ENCODE measurements at regions not wholly inside any gene's neighbourhood (a gene's known extent, or its start where the extent isn't known, plus 50 kb on each side); places are given as distances from the start of the nearest gene placed in this dataset.

- no TSS peak for BruUV-seq (replicated peaks)
- Histone ChIP-seq H3K4me3 (ENCODE audit: low read length) (no peak overlapping the region), H3K9ac (ENCODE audit: low read length) (no peak overlapping the region), H3K4me1 (ENCODE audit: insufficient read depth, low read length) (peaks cover 24% of the 10 kb centered on the region), H2AFZ (ENCODE audit: low read length) (no peak overlapping the region), H3K79me2 (ENCODE audit: low read length) (no peaks in the 10 kb centered on the region), H3K36me3 (ENCODE audit: low read depth, low read length) (no peaks in the 10 kb centered on the region), H3K27ac (ENCODE audit: low read length) (no peak overlapping the region), H4K20me1 (ENCODE audit: low read length) (no peaks in the 10 kb centered on the region), H3F3A (ENCODE audit: low read length, unreplicated experiment) (no peaks in the 10 kb centered on the region), H3K9me3 (ENCODE audit: low read length) (no peaks in the 10 kb centered on the region), H3K27me3 (ENCODE audit: low read length) (no peaks in the 10 kb centered on the region), H3K4me2 (ENCODE audit: low read length) (no peak overlapping the region), H3K9me2 (replicated peaks; ENCODE audit: low read length) (no peaks in the 10 kb centered on the region)
- POLR2A ChIA-PET (ENCODE audit: unreplicated experiment) = no interaction called here
- no peak for TF ChIP-seq EZH2 (IDR thresholded peaks at IDR 0.05; ENCODE audit: low read length, unreplicated experiment)
- TF ChIP-seq CTCF (conservative IDR thresholded peaks at IDR 0.05; ENCODE audit: low read depth, low read length) = no peak
- no peak for TF ChIP-seq EZH2phosphoT487 (IDR thresholded peaks at IDR 0.05; ENCODE audit: borderline replicate concordance, low read length)
- intact Hi-C loops (cut with micrococcal nuclease) = no loop called here
- CTCF ChIA-PET = no interaction called here
- ATAC-seq (no peak), DNase-seq (no peak)
Observed at GRCh38 chr20:57004416-57004815, 262.0 kb downstream of the BMP7 start.

- H3K4me1 ChIP-seq (ENCODE audit: insufficient read depth, low read length) = peaks cover 24% of the 10 kb centered on the region
- POLR2A ChIA-PET (ENCODE audit: unreplicated experiment) = no interaction called here
Observed at GRCh38 chr20:57004951-57005933, 261.2 kb downstream of the BMP7 start.

More at GRCh38 chr20:57004951-57005933, 261.2 kb downstream of the BMP7 start:
- Histone ChIP-seq H3K27ac (ENCODE audit: low read length) (no peak overlapping the region), H2AFZ (ENCODE audit: low read length) (no peak overlapping the region), H3K27me3 (ENCODE audit: low read length) (no peaks in the 10 kb centered on the region), H3F3A (ENCODE audit: low read length, unreplicated experiment) (no peaks in the 10 kb centered on the region), H3K9me2 (replicated peaks; ENCODE audit: low read length) (no peaks in the 10 kb centered on the region), H3K79me2 (ENCODE audit: low read length) (no peaks in the 10 kb centered on the region), H4K20me1 (ENCODE audit: low read length) (no peaks in the 10 kb centered on the region), H3K4me2 (ENCODE audit: low read length) (no peak overlapping the region), H3K4me3 (ENCODE audit: low read length) (no peak overlapping the region), H3K36me3 (ENCODE audit: low read depth, low read length) (no peaks in the 10 kb centered on the region), H3K9ac (ENCODE audit: low read length) (no peak overlapping the region), H3K9me3 (ENCODE audit: low read length) (no peaks in the 10 kb centered on the region)
- DNase-seq (no peak), ATAC-seq (no peak)
- BruUV-seq (replicated peaks) = no TSS peak
- TF ChIP-seq EZH2phosphoT487 (IDR thresholded peaks at IDR 0.05; ENCODE audit: borderline replicate concordance, low read length) = no peak
- TF ChIP-seq CTCF (conservative IDR thresholded peaks at IDR 0.05; ENCODE audit: low read depth, low read length) = no peak
- TF ChIP-seq EZH2 (IDR thresholded peaks at IDR 0.05; ENCODE audit: low read length, unreplicated experiment) = no peak
- CTCF ChIA-PET = no interaction called here
- intact Hi-C loops (cut with micrococcal nuclease) = no loop called here

Data from PC-3 (cell line).